GM03348 (cell line): ENCODE measurements at regions not wholly inside any gene's neighbourhood (a gene's known extent, or its start where the extent isn't known, plus 50 kb on each side); places are given as distances from the start of the nearest gene placed in this dataset.
"Not testable (repeated sequence)": the region's sequence is repeated elsewhere in the genome, so short reads cannot be mapped to it uniquely, and the experiment has no call there.

Experiments
- DNase-seq: peaks from one replicate; pipeline ENCODE4 v3.0.0; 2012; ENCODE audit warnings: low spot score

DNA sequence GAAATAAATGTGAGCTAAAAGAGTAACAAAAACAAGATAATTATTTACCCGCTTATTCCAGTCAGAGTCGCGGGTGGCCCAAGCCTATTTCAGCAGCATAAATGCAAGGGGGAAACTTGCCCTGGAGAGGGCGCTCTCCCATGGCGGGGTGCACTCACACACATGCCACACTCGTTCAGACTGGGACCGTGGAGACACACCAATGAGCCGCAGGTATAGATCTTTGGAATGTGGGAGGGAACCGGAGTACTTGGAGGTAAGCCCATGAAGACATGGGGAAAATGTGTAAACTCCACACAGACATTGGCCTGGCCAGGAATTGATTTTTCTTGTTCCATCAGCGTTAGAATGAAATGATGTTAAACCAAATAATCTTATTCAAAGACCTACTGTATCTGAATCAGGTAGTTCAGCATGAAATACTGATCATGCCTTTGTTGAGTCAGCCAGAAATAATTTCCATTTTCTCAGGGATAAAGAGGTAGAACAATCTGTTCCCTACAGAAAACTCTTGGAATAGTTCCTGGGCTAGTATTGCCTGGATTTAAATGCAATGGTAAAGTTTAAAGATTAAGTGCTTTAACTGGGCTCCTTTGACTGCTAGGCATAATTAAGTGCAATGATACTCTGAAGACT, 191.5 kb downstream of the MCHR2 start:
- no peak for DNase-seq

DNA sequence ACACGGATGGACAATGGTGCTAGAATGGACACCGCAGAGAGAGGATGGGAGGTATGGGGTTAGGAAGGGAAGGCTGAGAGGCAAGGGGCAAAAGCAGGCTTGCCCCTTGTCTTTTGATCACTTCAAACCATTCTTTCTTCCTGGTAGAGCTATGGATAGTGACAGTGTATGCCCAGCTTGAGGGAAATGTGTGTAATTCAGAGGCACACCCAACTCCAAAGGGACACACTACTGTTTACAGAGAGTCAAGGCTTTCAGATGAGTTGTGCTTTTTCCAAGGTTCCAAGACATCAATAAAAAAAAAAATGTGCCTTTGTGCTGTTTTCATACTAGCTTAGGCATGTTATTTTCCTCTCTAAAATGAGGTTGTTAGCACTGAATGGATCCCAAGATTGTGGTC, 185.0 kb downstream of the MCHR2 start:
- DNase-seq, result no peak

DNA sequence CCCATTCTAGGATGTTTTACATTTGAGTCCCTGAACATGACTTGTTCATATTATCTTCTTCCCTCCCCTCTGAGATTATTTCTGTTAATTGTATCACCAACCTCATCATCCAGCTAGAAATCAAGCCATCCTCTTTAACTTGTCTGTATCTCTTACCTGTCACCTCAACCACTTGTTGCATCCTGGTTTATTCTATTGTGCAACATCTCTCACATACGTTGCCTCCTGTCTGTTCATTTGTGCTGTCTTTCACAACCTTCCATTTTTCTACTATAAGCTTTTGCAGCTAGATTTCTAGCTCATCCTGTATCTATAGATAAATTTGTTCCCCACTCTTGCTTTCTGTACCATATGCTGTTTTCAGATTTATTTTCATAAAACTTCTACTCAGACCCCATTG, 183.7 kb downstream of the MCHR2 start:
- DNase-seq, result no peak

- no peak for DNase-seq
These were observed 182.9 kb downstream of the MCHR2 start for GRCh38 chr6:99810942-99811620.

GRCh38 chr6:99811636-99812035, 182.4 kb downstream of the MCHR2 start:
- no peak for DNase-seq

GRCh38 chr6:99813565-99813964, 180.5 kb downstream of the MCHR2 start:
- DNase-seq, result no peak

DNA sequence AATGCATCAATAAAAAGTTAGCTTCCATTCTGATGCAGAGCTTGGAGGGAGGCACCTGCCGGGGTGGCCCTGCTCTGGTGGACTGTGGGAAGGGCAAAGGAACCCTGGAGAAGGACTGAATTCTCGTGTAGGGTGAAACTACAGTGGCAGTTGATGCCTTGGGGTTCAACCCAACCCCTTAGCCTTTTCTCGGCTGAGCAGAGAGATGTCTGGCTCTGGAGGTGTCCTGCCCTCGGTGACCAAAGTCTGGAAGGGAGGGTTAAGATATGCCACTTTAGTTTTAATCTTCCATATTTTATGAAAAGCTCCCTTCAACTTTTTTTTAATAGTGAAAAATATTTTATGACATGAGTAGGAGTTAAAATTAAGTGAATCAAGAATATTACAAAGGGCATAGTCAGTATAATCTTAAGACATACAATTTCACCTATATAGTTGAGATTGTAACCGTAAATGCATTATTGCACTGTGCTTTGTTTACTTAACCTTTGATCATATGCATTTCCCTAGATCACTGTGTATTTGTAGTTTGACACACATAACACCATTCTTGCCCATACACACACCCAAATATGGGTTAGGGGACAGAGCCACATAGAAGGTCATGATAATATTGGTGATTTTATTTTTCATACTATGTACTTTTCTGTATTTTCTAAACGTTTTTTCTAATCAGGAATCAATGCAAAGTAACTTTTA, 179.6 kb downstream of the MCHR2 start:
- DNase-seq, result no peak

DNA sequence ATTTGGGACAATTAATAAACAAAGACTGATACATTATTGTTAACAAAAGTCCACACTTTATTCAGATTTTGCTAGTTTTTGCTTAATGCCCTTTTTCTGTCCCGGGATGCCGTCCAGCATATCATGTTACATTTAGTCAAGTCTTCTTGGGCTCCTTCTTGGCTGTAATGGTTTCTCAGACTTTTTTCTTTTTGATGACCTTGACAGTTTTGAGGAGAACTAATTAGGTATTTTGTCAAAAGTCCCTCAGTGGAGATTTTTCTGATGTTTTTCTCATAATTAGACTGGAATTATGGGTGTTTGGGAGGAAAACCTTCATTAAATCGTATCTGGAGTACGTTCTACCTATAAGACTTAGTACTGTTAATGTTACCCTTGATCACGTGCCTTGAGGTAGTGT, 177.2 kb downstream of the MCHR2 start:
- no peak for DNase-seq

DNA sequence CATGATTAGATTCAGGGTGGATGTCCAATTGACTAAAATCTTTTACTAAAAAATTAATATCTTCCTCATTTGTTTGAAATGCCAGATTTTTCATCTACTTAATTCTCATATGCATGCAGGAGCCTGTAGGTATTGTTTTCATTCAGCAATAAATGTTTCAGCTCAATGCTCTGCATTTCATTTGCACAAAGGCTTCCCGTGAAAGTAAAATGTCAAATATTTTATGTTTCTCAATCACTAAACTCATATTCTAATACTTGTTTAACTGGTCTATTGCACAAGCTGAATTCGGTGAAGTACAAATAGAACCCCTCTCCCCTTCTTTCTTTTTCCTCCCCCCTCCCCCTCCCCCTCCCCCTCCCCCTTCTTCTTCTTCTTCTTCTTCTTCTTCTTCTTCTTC, 175.9 kb downstream of the MCHR2 start:
- DNase-seq, result no peak

DNA sequence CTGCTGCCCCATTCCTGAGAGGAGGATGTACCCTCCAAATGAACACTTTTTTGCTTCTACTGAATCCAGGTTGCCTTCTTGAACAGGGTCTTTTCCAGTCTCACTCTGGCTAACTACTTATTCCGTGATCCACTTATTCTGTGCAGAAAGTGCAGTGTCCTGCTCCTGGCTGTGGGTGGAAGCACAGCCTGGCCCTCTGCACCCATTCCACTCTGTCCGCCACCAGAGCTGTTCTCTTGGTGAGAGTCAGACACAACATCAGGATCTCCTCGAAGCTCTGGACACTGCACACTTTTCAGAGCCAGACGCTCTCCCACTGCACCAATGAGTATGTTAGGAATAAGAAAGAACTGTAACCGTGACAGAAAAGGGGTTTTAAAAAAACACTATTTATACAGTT, 174.2 kb downstream of the MCHR2 start:
- DNase-seq, result no peak

- DNase-seq, result no peak
These were observed 172.9 kb downstream of the MCHR2 start for GRCh38 chr6:99821164-99821563.

- DNase-seq, result peak; percentile 82
These were observed 171.1 kb downstream of the MCHR2 start for GRCh38 chr6:99822741-99823512.

DNA sequence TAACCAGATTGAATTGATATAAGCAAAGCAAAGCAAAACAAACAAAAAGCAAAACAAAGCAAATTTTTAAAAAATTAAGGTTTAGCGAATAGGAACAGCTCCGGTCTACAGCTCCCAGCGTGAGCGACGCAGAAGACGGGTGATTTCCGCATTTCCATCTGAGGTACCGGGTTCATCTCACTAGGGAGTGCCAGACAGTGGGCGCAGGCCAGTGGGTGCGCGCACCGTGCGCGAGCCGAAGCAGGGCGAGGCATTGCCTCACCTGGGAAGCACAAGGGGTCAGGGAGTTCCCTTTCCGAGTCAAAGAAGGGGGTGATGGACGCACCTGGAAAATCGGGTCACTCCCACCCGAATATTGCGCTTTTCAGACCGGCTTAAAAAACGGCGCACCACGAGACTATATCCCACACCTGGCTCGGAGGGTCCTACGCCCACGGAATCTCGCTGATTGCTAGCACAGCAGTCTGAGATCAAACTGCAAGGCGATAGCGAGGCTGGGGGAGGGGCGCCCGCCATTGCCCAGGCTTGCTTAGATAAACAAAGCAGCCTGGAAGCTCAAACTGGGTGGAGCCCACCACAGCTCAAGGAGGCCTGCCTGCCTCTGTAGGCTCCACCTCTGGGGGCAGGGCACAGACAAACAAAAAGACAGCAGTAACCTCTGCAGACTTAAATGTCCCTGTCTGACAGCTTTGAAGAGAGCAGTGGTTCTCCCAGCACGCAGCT, 170.3 kb downstream of the MCHR2 start:
- DNase-seq, result not testable (repeated sequence)

DNA sequence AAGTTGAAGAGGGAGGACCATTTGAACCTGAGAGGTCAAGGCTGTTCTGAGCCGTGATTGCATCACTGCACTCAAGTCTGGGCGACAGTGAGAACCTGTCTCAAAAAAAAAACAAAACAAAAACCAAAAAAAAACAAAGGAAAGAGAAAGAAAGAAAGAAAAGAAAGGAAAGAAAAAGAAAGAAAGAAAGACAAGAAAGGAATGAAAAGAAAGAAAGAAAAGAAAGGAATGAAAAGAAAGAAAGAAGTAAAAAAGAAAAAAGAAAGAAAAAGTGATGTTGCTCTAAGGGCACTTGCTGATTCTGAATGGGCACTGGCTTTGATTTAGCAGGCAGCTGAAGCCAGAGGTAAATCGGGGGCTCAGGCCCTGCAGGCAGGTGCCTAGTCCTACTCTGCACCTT, 161.0 kb downstream of the MCHR2 start:
- no peak for DNase-seq

DNA sequence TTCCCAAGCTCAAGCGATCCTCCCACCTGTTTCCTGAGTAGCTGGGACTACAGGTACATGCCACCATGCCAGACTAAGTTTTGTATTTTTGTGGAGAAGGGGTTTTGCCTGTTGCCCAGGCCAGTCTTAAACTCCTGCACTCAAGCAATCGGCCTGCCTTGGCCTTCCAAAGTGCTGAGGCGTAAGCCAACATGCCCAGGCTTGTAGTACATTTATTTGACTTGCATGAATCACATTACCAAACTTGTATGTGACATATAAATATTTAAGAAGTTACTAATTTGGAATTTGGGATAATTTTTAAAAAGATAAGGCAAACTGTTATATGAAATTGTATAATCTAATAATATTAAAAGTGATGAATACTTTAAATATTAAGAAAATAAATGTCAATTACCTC, 157.6 kb downstream of the MCHR2 start:
- no peak for DNase-seq

GRCh38 chr6:99838607-99839006, 155.4 kb downstream of the MCHR2 start:
- no peak for DNase-seq

DNA sequence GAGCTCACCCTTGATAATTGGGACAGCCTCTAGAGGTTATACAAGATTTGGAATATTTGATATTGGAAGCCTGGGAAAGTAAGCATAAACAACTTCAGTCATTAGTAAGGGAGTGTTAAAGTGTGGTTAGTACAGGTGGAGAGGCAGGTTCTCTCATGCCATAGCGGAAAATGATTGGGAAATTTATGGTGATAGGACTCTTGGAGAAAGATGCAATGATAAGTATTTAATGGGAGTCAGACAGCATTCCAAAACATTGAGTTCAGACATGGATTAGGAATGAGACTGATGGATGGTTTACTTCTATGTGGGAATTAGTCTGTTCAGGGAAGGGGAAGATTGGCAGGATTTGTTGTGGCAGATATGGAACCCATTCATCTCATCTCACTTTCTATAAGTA, 152.7 kb downstream of the MCHR2 start:
- DNase-seq, result no peak

- DNase-seq, result no peak
These were observed 148.0 kb downstream of the MCHR2 start for GRCh38 chr6:99846006-99846405.

GRCh38 chr6:99850841-99851240, 143.2 kb downstream of the MCHR2 start:
- no peak for DNase-seq

DNA sequence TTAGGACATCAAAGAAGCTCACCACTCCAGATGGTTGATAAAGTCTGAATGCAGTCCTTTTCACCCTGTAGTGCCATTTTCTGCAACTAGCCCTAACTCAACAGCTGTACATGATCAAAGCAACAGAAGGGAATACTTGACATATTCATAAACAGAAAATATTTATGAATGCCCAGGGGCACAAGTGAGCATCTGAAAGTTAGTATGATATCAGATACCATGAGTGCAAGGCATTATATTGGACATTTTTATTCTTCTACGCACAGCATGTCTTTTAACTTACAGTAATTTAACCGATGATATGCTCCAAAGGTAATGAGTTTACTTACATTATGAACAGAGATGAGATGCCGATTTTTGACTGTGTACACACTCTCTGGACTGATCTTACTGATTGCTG, 142.0 kb downstream of the MCHR2 start:
- no peak for DNase-seq

GRCh38 chr6:99867026-99867425, 127.0 kb downstream of the MCHR2 start:
- no peak for DNase-seq

DNA sequence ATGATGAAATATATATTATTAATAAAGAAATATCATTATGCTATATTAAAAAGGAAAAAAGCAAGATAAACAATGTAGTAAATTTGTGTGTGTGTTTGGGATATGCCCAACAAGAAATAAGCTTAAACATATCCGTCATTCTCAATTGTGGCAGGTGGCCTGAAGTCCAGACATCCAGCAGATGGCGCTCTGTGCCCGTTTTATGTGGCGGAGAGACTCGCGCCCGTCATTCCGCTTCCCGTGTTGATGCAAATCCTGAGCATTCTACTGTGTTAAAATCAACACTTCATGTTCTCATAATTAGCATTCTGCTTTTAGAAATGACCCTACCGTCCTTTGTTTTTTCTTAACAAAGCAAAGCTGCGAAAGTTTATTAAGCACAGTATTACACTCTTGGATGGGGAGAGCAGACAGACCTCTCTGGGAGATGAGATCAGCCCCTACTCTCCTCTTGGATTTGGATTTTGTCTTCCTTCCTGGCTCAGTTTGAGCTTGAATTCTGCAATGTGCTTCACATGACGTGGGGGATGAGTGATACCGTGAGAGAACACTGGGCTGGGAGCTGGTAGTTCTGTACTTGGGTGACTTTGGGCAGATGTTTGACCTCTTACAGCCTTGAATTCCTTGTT, 125.8 kb downstream of the MCHR2 start:
- DNase-seq, result peak; percentile 72
